SKM-1 treated with dmso at 0.1 percent for 144 hours (cell line): ENCODE measurements at regions not wholly inside any gene's neighbourhood (a gene's known extent, or its start where the extent isn't known, plus 50 kb on each side); places are given as distances from the start of the nearest gene placed in this dataset.

Source experiments
- DNase-seq: peaks from one replicate; lab custom pipeline; 2025; ENCODE audit not compliant: unreplicated experiment; lab: John Stamatoyannopoulos, UW

GRCh38 chr10:108716352-108716751 is 1207.0 kb downstream of the XPNPEP1 start:
- no peak for DNase-seq

GRCh38 chr10:108709927-108710722 is 1213.2 kb downstream of the XPNPEP1 start:
- no peak for DNase-seq

GRCh38 chr10:108708363-108708762 is 1214.9 kb downstream of the XPNPEP1 start:
- no peak for DNase-seq

- DNase-seq, result no peak
Observed at GRCh38 chr10:108696792-108697477, 1226.4 kb downstream of the XPNPEP1 start.

- DNase-seq, result no peak
Observed at GRCh38 chr10:108691126-108691525, 1232.2 kb downstream of the XPNPEP1 start.

- no peak for DNase-seq
Observed at GRCh38 chr10:108690530-108690929, 1232.8 kb downstream of the XPNPEP1 start.

- DNase-seq, result no peak
Observed at GRCh38 chr10:108689891-108690290, 1233.4 kb downstream of the XPNPEP1 start.

GRCh38 chr10:108688314-108688713 is 1235.0 kb downstream of the XPNPEP1 start:
- no peak for DNase-seq

- DNase-seq, result no peak
Observed at GRCh38 chr10:108685863-108686531, 1237.3 kb downstream of the XPNPEP1 start.

- DNase-seq, result no peak
Observed at GRCh38 chr10:108684431-108684830, 1238.9 kb downstream of the XPNPEP1 start.

- no peak for DNase-seq
Observed at GRCh38 chr10:108673741-108674140, 1249.6 kb downstream of the XPNPEP1 start.

GRCh38 chr10:108663587-108663986 is 1259.7 kb downstream of the XPNPEP1 start:
- no peak for DNase-seq

- no peak for DNase-seq
Observed at GRCh38 chr10:108662975-108663374, 1260.3 kb downstream of the XPNPEP1 start.

GRCh38 chr10:108655057-108655456 is 1268.3 kb downstream of the XPNPEP1 start:
- DNase-seq, result no peak

- DNase-seq, result no peak
Observed at GRCh38 chr10:108653531-108653930, 1269.8 kb downstream of the XPNPEP1 start.

GRCh38 chr10:108639010-108639409 is 1284.3 kb downstream of the XPNPEP1 start:
- DNase-seq, result no peak

GRCh38 chr10:108638225-108638624 is 1285.1 kb downstream of the XPNPEP1 start:
- DNase-seq, result no peak

- DNase-seq, result no peak
Observed at GRCh38 chr10:108633046-108633445, 1290.3 kb downstream of the XPNPEP1 start.

GRCh38 chr10:108632144-108632543 is 1291.2 kb downstream of the XPNPEP1 start:
- no peak for DNase-seq

- DNase-seq, result no peak
Observed at GRCh38 chr10:108631332-108631731, 1292.0 kb downstream of the XPNPEP1 start.

- no peak for DNase-seq
Observed at GRCh38 chr10:108629834-108630233, 1293.5 kb downstream of the XPNPEP1 start.

- DNase-seq, result no peak
Observed at GRCh38 chr10:108624052-108624451, 1299.3 kb downstream of the XPNPEP1 start.
